ENCODE measurements at regions not wholly inside any gene's neighbourhood (a gene's known extent, or its start where the extent isn't known, plus 50 kb on each side); places are given as distances from the start of the nearest gene placed in this dataset.

- Histone ChIP-seq H3K27ac (ENCODE audit: low read length) (no peak overlapping the region), H3K4me1 (ENCODE audit: insufficient read depth, low read length) (no peaks in the 10 kb centered on the region), H3K27me3 (ENCODE audit: insufficient read depth, low read length) (no peaks in the 10 kb centered on the region; the same call in 1 of the 2 replicates), H3K4me3 (ENCODE audit: low read length) (no peak overlapping the region), H3K9ac (ENCODE audit: low read depth, low read length) (no peak overlapping the region), H3K9me3 (ENCODE audit: insufficient read depth, low read depth, low read length) (no peaks in the 10 kb centered on the region), H3K36me3 (ENCODE audit: insufficient read depth, low read depth, low read length) (no peaks in the 10 kb centered on the region)
Measured at GRCh38 chr15:95930659-95931375, 399.7 kb upstream of the NR2F2 start.

GRCh38 chr15:95931619-95932018, 398.9 kb upstream of the NR2F2 start:
- Histone ChIP-seq H3K36me3 (ENCODE audit: insufficient read depth, low read depth, low read length) (no peaks in the 10 kb centered on the region), H3K9ac (ENCODE audit: low read depth, low read length) (no peak overlapping the region), H3K4me3 (ENCODE audit: low read length) (no peak overlapping the region), H3K27me3 (ENCODE audit: insufficient read depth, low read length) (no peaks in the 10 kb centered on the region; the same call in 1 of the 2 replicates), H3K27ac (ENCODE audit: low read length) (no peak overlapping the region), H3K4me1 (ENCODE audit: insufficient read depth, low read length) (no peaks in the 10 kb centered on the region), H3K9me3 (ENCODE audit: insufficient read depth, low read depth, low read length) (no peaks in the 10 kb centered on the region)

- Histone ChIP-seq H3K4me3 (ENCODE audit: low read length) (no peak overlapping the region), H3K4me1 (ENCODE audit: insufficient read depth, low read length) (no peaks in the 10 kb centered on the region), H3K27ac (ENCODE audit: low read length) (no peak overlapping the region), H3K9me3 (ENCODE audit: insufficient read depth, low read depth, low read length) (no peaks in the 10 kb centered on the region), H3K36me3 (ENCODE audit: insufficient read depth, low read depth, low read length) (no peaks in the 10 kb centered on the region), H3K27me3 (ENCODE audit: insufficient read depth, low read length) (no peaks in the 10 kb centered on the region; the same call in 1 of the 2 replicates), H3K9ac (ENCODE audit: low read depth, low read length) (no peak overlapping the region)
Measured at GRCh38 chr15:95932141-95932540, 398.4 kb upstream of the NR2F2 start.

- no peaks in the 10 kb centered on the region for H3K27me3 ChIP-seq (ENCODE audit: insufficient read depth, low read length)
- no peak overlapping the region for H3K9ac ChIP-seq (ENCODE audit: low read depth, low read length)
- H3K27ac ChIP-seq (ENCODE audit: low read length), result no peak overlapping the region
- H3K4me3 ChIP-seq (ENCODE audit: low read length), result no peak overlapping the region
- H3K36me3 ChIP-seq (ENCODE audit: insufficient read depth, low read depth, low read length), result no peaks in the 10 kb centered on the region
- H3K9me3 ChIP-seq (ENCODE audit: insufficient read depth, low read depth, low read length), result no peaks in the 10 kb centered on the region
- no peaks in the 10 kb centered on the region for H3K4me1 ChIP-seq (ENCODE audit: insufficient read depth, low read length)
Measured at GRCh38 chr15:95932676-95933075, 397.8 kb upstream of the NR2F2 start.

- H3K9me3 ChIP-seq (ENCODE audit: insufficient read depth, low read depth, low read length), result no peaks in the 10 kb centered on the region
- no peak overlapping the region for H3K9ac ChIP-seq (ENCODE audit: low read depth, low read length)
- no peak overlapping the region for H3K4me3 ChIP-seq (ENCODE audit: low read length)
- no peaks in the 10 kb centered on the region for H3K36me3 ChIP-seq (ENCODE audit: insufficient read depth, low read depth, low read length)
- H3K4me1 ChIP-seq (ENCODE audit: insufficient read depth, low read length), result peaks cover 6% of the 10 kb centered on the region; the same call in 1 of the 2 replicates
- H3K27me3 ChIP-seq (ENCODE audit: insufficient read depth, low read length), result no peaks in the 10 kb centered on the region
- no peak overlapping the region for H3K27ac ChIP-seq (ENCODE audit: low read length)
Measured at GRCh38 chr15:95935852-95936251, 394.6 kb upstream of the NR2F2 start.

- H3K36me3 ChIP-seq (ENCODE audit: insufficient read depth, low read depth, low read length), result no peaks in the 10 kb centered on the region
Measured at GRCh38 chr15:95937128-95937528, 393.4 kb upstream of the NR2F2 start.

GRCh38 chr15:95940431-95940985, 390.0 kb upstream of the NR2F2 start:
- H3K36me3 ChIP-seq (ENCODE audit: insufficient read depth, low read depth, low read length), result no peaks in the 10 kb centered on the region
- H3K9ac ChIP-seq (ENCODE audit: low read depth, low read length), result no peak overlapping the region
- no peaks in the 10 kb centered on the region for H3K9me3 ChIP-seq (ENCODE audit: insufficient read depth, low read depth, low read length)
- no peak overlapping the region for H3K27ac ChIP-seq (ENCODE audit: low read length)
- H3K4me1 ChIP-seq (ENCODE audit: insufficient read depth, low read length), result peaks cover 16% of the 10 kb centered on the region; the same call in 1 of the 2 replicates
- H3K27me3 ChIP-seq (ENCODE audit: insufficient read depth, low read length), result no peaks in the 10 kb centered on the region
- H3K4me3 ChIP-seq (ENCODE audit: low read length), result no peak overlapping the region

More at GRCh38 chr15:95937128-95937528, 393.4 kb upstream of the NR2F2 start:
- Histone ChIP-seq H3K27ac (ENCODE audit: low read length) (no peak overlapping the region), H3K9me3 (ENCODE audit: insufficient read depth, low read depth, low read length) (no peaks in the 10 kb centered on the region), H3K4me3 (ENCODE audit: low read length) (no peak overlapping the region), H3K27me3 (ENCODE audit: insufficient read depth, low read length) (no peaks in the 10 kb centered on the region), H3K9ac (ENCODE audit: low read depth, low read length) (no peak overlapping the region), H3K4me1 (ENCODE audit: insufficient read depth, low read length) (peaks cover 6% of the 10 kb centered on the region; the same call in 1 of the 2 replicates)

GRCh38 chr15:95944193-95944592, 386.3 kb upstream of the NR2F2 start:
- Histone ChIP-seq H3K4me1 (ENCODE audit: insufficient read depth, low read length) (peaks cover 16% of the 10 kb centered on the region; the same call in 1 of the 2 replicates), H3K36me3 (ENCODE audit: insufficient read depth, low read depth, low read length) (no peaks in the 10 kb centered on the region), H3K9ac (ENCODE audit: low read depth, low read length) (no peak overlapping the region), H3K4me3 (ENCODE audit: low read length) (no peak overlapping the region), H3K9me3 (ENCODE audit: insufficient read depth, low read depth, low read length) (no peaks in the 10 kb centered on the region), H3K27me3 (ENCODE audit: insufficient read depth, low read length) (no peaks in the 10 kb centered on the region), H3K27ac (ENCODE audit: low read length) (no peak overlapping the region)

- Histone ChIP-seq H3K27me3 (ENCODE audit: insufficient read depth, low read length) (no peaks in the 10 kb centered on the region), H3K9me3 (ENCODE audit: insufficient read depth, low read depth, low read length) (no peaks in the 10 kb centered on the region), H3K4me3 (ENCODE audit: low read length) (no peak overlapping the region), H3K27ac (ENCODE audit: low read length) (no peak overlapping the region), H3K36me3 (ENCODE audit: insufficient read depth, low read depth, low read length) (no peaks in the 10 kb centered on the region), H3K9ac (ENCODE audit: low read depth, low read length) (no peak overlapping the region), H3K4me1 (ENCODE audit: insufficient read depth, low read length) (peaks cover 16% of the 10 kb centered on the region; the same call in 1 of the 2 replicates)
Measured at GRCh38 chr15:95944661-95945255, 385.7 kb upstream of the NR2F2 start.

GRCh38 chr15:95946241-95946640, 384.3 kb upstream of the NR2F2 start:
- Histone ChIP-seq H3K4me1 (ENCODE audit: insufficient read depth, low read length) (peaks cover 10% of the 10 kb centered on the region; the same call in 1 of the 2 replicates), H3K4me3 (ENCODE audit: low read length) (no peak overlapping the region), H3K27ac (ENCODE audit: low read length) (no peak overlapping the region), H3K36me3 (ENCODE audit: insufficient read depth, low read depth, low read length) (no peaks in the 10 kb centered on the region), H3K9me3 (ENCODE audit: insufficient read depth, low read depth, low read length) (no peaks in the 10 kb centered on the region), H3K9ac (ENCODE audit: low read depth, low read length) (no peak overlapping the region), H3K27me3 (ENCODE audit: insufficient read depth, low read length) (no peaks in the 10 kb centered on the region)

GRCh38 chr15:95946926-95947325, 383.6 kb upstream of the NR2F2 start:
- Histone ChIP-seq H3K27me3 (ENCODE audit: insufficient read depth, low read length) (no peaks in the 10 kb centered on the region), H3K4me3 (ENCODE audit: low read length) (no peak overlapping the region), H3K9ac (ENCODE audit: low read depth, low read length) (no peak overlapping the region), H3K9me3 (ENCODE audit: insufficient read depth, low read depth, low read length) (no peaks in the 10 kb centered on the region), H3K36me3 (ENCODE audit: insufficient read depth, low read depth, low read length) (no peaks in the 10 kb centered on the region), H3K4me1 (ENCODE audit: insufficient read depth, low read length) (peaks cover 10% of the 10 kb centered on the region; the same call in 1 of the 2 replicates), H3K27ac (ENCODE audit: low read length) (no peak overlapping the region)

- no peaks in the 10 kb centered on the region for H3K36me3 ChIP-seq (ENCODE audit: insufficient read depth, low read depth, low read length)
- H3K9me3 ChIP-seq (ENCODE audit: insufficient read depth, low read depth, low read length), result no peaks in the 10 kb centered on the region
- H3K27me3 ChIP-seq (ENCODE audit: insufficient read depth, low read length), result no peaks in the 10 kb centered on the region
Measured at GRCh38 chr15:95948411-95948810, 382.1 kb upstream of the NR2F2 start.

More at GRCh38 chr15:95948411-95948810, 382.1 kb upstream of the NR2F2 start:
- Histone ChIP-seq H3K27ac (ENCODE audit: low read length) (no peak overlapping the region), H3K9ac (ENCODE audit: low read depth, low read length) (no peak overlapping the region), H3K4me3 (ENCODE audit: low read length) (no peak overlapping the region), H3K4me1 (ENCODE audit: insufficient read depth, low read length) (peaks cover 10% of the 10 kb centered on the region; the same call in 1 of the 2 replicates)

All from iPS-20b (cell line).